Kidney epithelial cell (primary cell): ENCODE measurements at regions not wholly inside any gene's neighbourhood (a gene's known extent, or its start where the extent isn't known, plus 50 kb on each side); places are given as distances from the start of the nearest gene placed in this dataset.

Experiments
- DNase-seq: peaks from one replicate; pipeline ENCODE4 v3.0.0-alpha.2; 2010; ENCODE audit warnings: low read depth
- H3K27me3 ChIP-seq: 2 replicates; pipeline ENCODE4 v1.6.0; 2011; ENCODE audit warnings: low read length; ENCODE audit not compliant: control insufficient read depth, insufficient read depth
- H3K36me3 ChIP-seq: 2 replicates; pipeline ENCODE4 v1.5.1; 2011; ENCODE audit warnings: low read length; ENCODE audit not compliant: control insufficient read depth, insufficient read depth
- H3K4me3 ChIP-seq: 2 replicates; pipeline ENCODE4 v1.5.1; 2011; ENCODE audit warnings: low read depth, mild to moderate bottlenecking, control low read depth, low read length
- CTCF ChIP-seq: IDR thresholded peaks from 2 replicates; pipeline ENCODE4 v1.5.1; 2011; ENCODE audit warnings: mild to moderate bottlenecking, moderate library complexity, low read length, control low read depth, inconsistent platforms; ENCODE audit not compliant: insufficient read depth, poor library complexity, severe bottlenecking

- DNase-seq = no peak
- TF ChIP-seq CTCF = no peak
- H3K36me3 ChIP-seq = no peaks in the 10 kb centered on the region
- H3K4me3 ChIP-seq = no peak overlapping the region
- H3K27me3 ChIP-seq = no peaks in the 10 kb centered on the region
These were observed 65.2 kb downstream of the DMRT2 start for GRCh38 chr9:1115370-1115769.

- DNase-seq = no peak
- Histone ChIP-seq H3K27me3 (no peaks in the 10 kb centered on the region), H3K36me3 (no peaks in the 10 kb centered on the region), H3K4me3 (no peak overlapping the region)
- TF ChIP-seq CTCF = no peak
These were observed 67.3 kb downstream of the DMRT2 start for GRCh38 chr9:1117439-1117838.

- Histone ChIP-seq H3K4me3 (no peak overlapping the region), H3K27me3 (no peaks in the 10 kb centered on the region), H3K36me3 (no peaks in the 10 kb centered on the region)
- DNase-seq = no peak
- TF ChIP-seq CTCF = no peak
These were observed 70.5 kb downstream of the DMRT2 start for GRCh38 chr9:1120500-1121165.

GRCh38 chr9:1125741-1126140 is 75.6 kb downstream of the DMRT2 start:
- TF ChIP-seq CTCF = no peak
- no peaks in the 10 kb centered on the region for H3K27me3 ChIP-seq
- DNase-seq = peak; percentile 88
- H3K36me3 ChIP-seq = no peaks in the 10 kb centered on the region
- H3K4me3 ChIP-seq = no peak overlapping the region

- H3K36me3 ChIP-seq = no peaks in the 10 kb centered on the region
- no peak for TF ChIP-seq CTCF
- DNase-seq = no peak
These were observed 77.9 kb downstream of the DMRT2 start for GRCh38 chr9:1128046-1128445.

GRCh38 chr9:1129382-1129781 is 79.2 kb downstream of the DMRT2 start:
- Histone ChIP-seq H3K4me3 (no peak overlapping the region), H3K27me3 (no peaks in the 10 kb centered on the region), H3K36me3 (no peaks in the 10 kb centered on the region)
- TF ChIP-seq CTCF = no peak
- no peak for DNase-seq

More at GRCh38 chr9:1128046-1128445, 77.9 kb downstream of the DMRT2 start:
- Histone ChIP-seq H3K27me3 (no peaks in the 10 kb centered on the region), H3K4me3 (no peak overlapping the region)
